Thyroid gland (tissue), 4 donors: ENCODE measurements at regions not wholly inside any gene's neighbourhood (a gene's known extent, or its start where the extent isn't known, plus 50 kb on each side); places are given as distances from the start of the nearest gene placed in this dataset.

Source experiments
- DNase-seq, 2 donors: peaks; one replicate each; pipeline ENCODE4 v3.0.0-alpha.2; 2019
- H3K27ac ChIP-seq, 3 donors: fragments of 200-600 bp; sonication (generic); 1 replicate in 2 of 3; 2 replicates in 1 of 3; pipeline ENCODE4 v1.5.1; 2016 to 2019; ENCODE audit warnings: mild to moderate bottlenecking in 1 of 3, moderate library complexity in 1 of 3
- H3K27me3 ChIP-seq: fragments of 200-600 bp; sonication (generic); one replicate; pipeline ENCODE4 v1.5.1; 2019
- H3K36me3 ChIP-seq, 2 donors: fragments of 200-600 bp; sonication (generic); one replicate each; pipeline ENCODE4 v1.5.1; 2016 to 2019
- H3K4me1 ChIP-seq, 2 donors: fragments of 200-600 bp; sonication (generic); one replicate each; pipeline ENCODE4 v1.5.1; 2017 to 2019
- H3K4me3 ChIP-seq, 3 donors: fragments of 200-600 bp; sonication (generic); replicated peaks in 1 of 3; 1 replicate in 2 of 3; 2 replicates in 1 of 3; pipeline ENCODE4 v1.5.1; 2016; ENCODE audit warnings: mild to moderate bottlenecking in 1 of 3
- H3K9me3 ChIP-seq: fragments of 200-600 bp; sonication (generic); one replicate; pipeline ENCODE4 v1.5.1; 2017
- CTCF ChIP-seq, 6 experiments: fragments of 200-600 bp in 3 of 6; fragments of 450-650 bp in 3 of 6; sonication (generic) in 3 of 6; IDR thresholded peaks; one replicate each; pipeline ENCODE4 v1.5.1; 2016 to 2019; ENCODE audit warnings: antibody characterized with exemption in 6 of 6, mild to moderate bottlenecking in 2 of 6, inconsistent platforms in 1 of 6, moderate library complexity in 1 of 6
- POLR2A ChIP-seq, 2 donors: fragments of 450-650 bp; IDR thresholded peaks; one replicate each; pipeline ENCODE4 v1.6.1; 2017; ENCODE audit warnings: antibody characterized with exemption in 2 of 2, mild to moderate bottlenecking in 2 of 2, moderate library complexity in 1 of 2
- WGBS, 2 donors: methylation state at CpG; one replicate each; pipeline ENCODE4 v1.1.5; 2017; 5-methylcytosine and 5-hydroxymethylcytosine counted together
- intact Hi-C: fragments of 100-400 bp; cut with DNase I; formaldehyde crosslinking; loops from one replicate; pipeline ENCODE4 v1.15.1; 2023

GRCh38 chr3:147838652-147839051 is 429.5 kb downstream of the ZIC1 start:
- no peaks in the 10 kb centered on the region for H3K36me3 ChIP-seq
- no peak overlapping the region for H3K4me3 ChIP-seq
- intact Hi-C loops: no loop called here
- H3K4me1 ChIP-seq: no peaks in the 10 kb centered on the region
- no peaks in the 10 kb centered on the region for H3K9me3 ChIP-seq
- no peak for DNase-seq
- H3K27ac ChIP-seq: no peak overlapping the region
- no peak for TF ChIP-seq CTCF (IDR thresholded peaks at IDR 0.05)
- no peak for TF ChIP-seq POLR2A (IDR thresholded peaks at IDR 0.05)
- 85 to 87% methylated on average over 2 of the region's 2 CpGs for WGBS, 2 donors
- no peaks in the 10 kb centered on the region for H3K27me3 ChIP-seq

- Histone ChIP-seq H3K27ac (no peak overlapping the region), H3K4me3 (no peak overlapping the region), H3K27me3 (no peaks in the 10 kb centered on the region), H3K4me1 (no peaks in the 10 kb centered on the region), H3K36me3 (no peaks in the 10 kb centered on the region), H3K9me3 (no peaks in the 10 kb centered on the region)
- intact Hi-C loops: no loop called here
- WGBS, 2 donors: 91 to 97% methylated on average over 1 of the region's 1 CpG
- TF ChIP-seq CTCF (IDR thresholded peaks at IDR 0.05): no peak
- TF ChIP-seq POLR2A (IDR thresholded peaks at IDR 0.05): no peak
- DNase-seq: no peak
These were observed 434.2 kb downstream of the ZIC1 start for GRCh38 chr3:147843331-147843730.

- H3K9me3 ChIP-seq: no peaks in the 10 kb centered on the region
- intact Hi-C loops: no loop called here
- 92% methylated on average over 4 of the region's 4 CpGs for whole genome bisulfite sequencing, 2 donors
- no peak overlapping the region for H3K27ac ChIP-seq
- H3K36me3 ChIP-seq: no peaks in the 10 kb centered on the region
- H3K4me3 ChIP-seq: no peak overlapping the region
- no peak for DNase-seq
- no peaks in the 10 kb centered on the region for H3K27me3 ChIP-seq
- TF ChIP-seq CTCF (IDR thresholded peaks at IDR 0.05) (no peak), POLR2A (IDR thresholded peaks at IDR 0.05) (no peak)
- no peaks in the 10 kb centered on the region for H3K4me1 ChIP-seq
These were observed 437.1 kb downstream of the ZIC1 start for GRCh38 chr3:147846293-147846692.

GRCh38 chr3:147846854-147847478 is 437.8 kb downstream of the ZIC1 start:
- no peaks in the 10 kb centered on the region for H3K27me3 ChIP-seq
- no peaks in the 10 kb centered on the region for H3K9me3 ChIP-seq
- DNase-seq: no peak
- H3K4me1 ChIP-seq: no peaks in the 10 kb centered on the region
- TF ChIP-seq POLR2A (IDR thresholded peaks at IDR 0.05): no peak
- no peak for TF ChIP-seq CTCF (IDR thresholded peaks at IDR 0.05)
- H3K36me3 ChIP-seq: no peaks in the 10 kb centered on the region
- no peak overlapping the region for H3K27ac ChIP-seq
- WGBS, 2 donors: 75 to 79% methylated on average over 3 of the region's 3 CpGs
- no peak overlapping the region for H3K4me3 ChIP-seq
- intact Hi-C loops: no loop called here

- Histone ChIP-seq H3K27me3 (no peaks in the 10 kb centered on the region), H3K36me3 (no peaks in the 10 kb centered on the region), H3K4me3 (no peak overlapping the region), H3K27ac (no peak overlapping the region), H3K4me1 (no peaks in the 10 kb centered on the region), H3K9me3 (no peaks in the 10 kb centered on the region)
- intact Hi-C loops: no loop called here
- no peak for DNase-seq
- no peak for TF ChIP-seq POLR2A (IDR thresholded peaks at IDR 0.05)
- TF ChIP-seq CTCF (IDR thresholded peaks at IDR 0.05): no peak
These were observed 441.9 kb downstream of the ZIC1 start for GRCh38 chr3:147851062-147851461.
